B cell (primary cell): ENCODE measurements at regions not wholly inside any gene's neighbourhood (a gene's known extent, or its start where the extent isn't known, plus 50 kb on each side); places are given as distances from the start of the nearest gene placed in this dataset.

Source experiments
- ATAC-seq: fragments of 200-7000 bp; cut with Tn5 transposase; one replicate; pipeline ENCODE4 v1.10.0; 2021; ENCODE audit warnings: low read depth, mild to moderate bottlenecking, moderate number of reproducible peaks, moderate library complexity
- CTCF ChIA-PET: fragments of 350-600 bp; sonication (Branson Sonifier 250); formaldehyde crosslinking; loops from one replicate; lab custom pipeline; 2021; ENCODE audit warnings: antibody characterized with exemption, inconsistent platforms; lab: Charles Lee
- POLR2A ChIA-PET: fragments of 350-600 bp; sonication (Branson Sonifier 250); formaldehyde crosslinking; loops from one replicate; lab custom pipeline; 2021; ENCODE audit warnings: antibody characterized with exemption; lab: Charles Lee
- DNase-seq: peaks from one replicate; pipeline ENCODE4 v3.0.0; 2013
- H2AFZ ChIP-seq: 2 replicates; pipeline ENCODE4 v1.6.1; 2012; ENCODE audit warnings: mild to moderate bottlenecking, low read depth, low read length; ENCODE audit not compliant: insufficient read depth, poor library complexity, severe bottlenecking
- H3K27ac ChIP-seq, 2 donors: 1 replicate in 1 of 2; 2 replicates in 1 of 2; pipeline ENCODE4 v1.5.1; 2012 to 2013; ENCODE audit warnings: low read length in 2 of 2, mild to moderate bottlenecking in 2 of 2, moderate library complexity in 1 of 2
- H3K27me3 ChIP-seq, 4 experiments: fragments of 200-600 bp in 1 of 4; sonication (generic) in 1 of 4; replicated peaks in 1 of 4; 1 replicate in 2 of 4; 2 replicates in 2 of 4; pipeline versions ENCODE4 v1.6.1 to v1.7.0; 2013 to 2016; ENCODE audit warnings: low read length in 3 of 4, mild to moderate bottlenecking in 2 of 4, mixed read lengths in 1 of 4, moderate library complexity in 1 of 4; ENCODE audit not compliant: insufficient read depth in 4 of 4, control insufficient read depth in 3 of 4; ENCODE audit errors: control extremely low read depth in 1 of 4
- H3K36me3 ChIP-seq, 2 experiments: replicated peaks in 1 of 2; 1 replicate in 1 of 2; 2 replicates in 1 of 2; pipeline versions ENCODE4 v1.6.1 to v1.7.1; 2013; ENCODE audit warnings: low read length in 1 of 2; ENCODE audit not compliant: insufficient read depth in 2 of 2, control insufficient read depth in 1 of 2; ENCODE audit errors: control extremely low read depth in 1 of 2, extremely low read depth in 1 of 2
- H3K4me1 ChIP-seq, 2 donors: fragments of 200-600 bp in 1 of 2; sonication (generic) in 1 of 2; 1 replicate in 1 of 2; 2 replicates in 1 of 2; pipeline versions ENCODE4 v1.5.1 to v1.6.1; 2013 to 2017; ENCODE audit warnings: low read length in 2 of 2; ENCODE audit not compliant: control insufficient read depth in 2 of 2, insufficient read depth in 2 of 2
- H3K4me2 ChIP-seq: replicated peaks from 2 replicates; pipeline ENCODE3; 2012; ENCODE audit warnings: mild to moderate bottlenecking, low read depth, low read length; ENCODE audit not compliant: poor library complexity, severe bottlenecking
- H3K4me3 ChIP-seq, 5 experiments: fragments of 200-600 bp in 1 of 5; sonication (generic) in 1 of 5; 1 replicate in 3 of 5; 2 replicates in 2 of 5; pipeline versions ENCODE4 v1.5.1 to v1.7.0; 2011 to 2016; ENCODE audit warnings: low read length in 4 of 5, mild to moderate bottlenecking in 4 of 5, low read depth in 2 of 5, control low read depth in 1 of 5, moderate library complexity in 1 of 5; ENCODE audit not compliant: insufficient read depth in 1 of 5; ENCODE audit errors: control extremely low read depth in 1 of 5, extremely low read depth in 1 of 5
- H3K79me2 ChIP-seq: fragments of 200-600 bp; sonication (generic); one replicate; pipeline ENCODE4 v1.6.0; 2016; ENCODE audit warnings: low read length; ENCODE audit not compliant: control insufficient read depth, insufficient read depth
- H3K9ac ChIP-seq: fragments of 200-600 bp; sonication (generic); 2 replicates; pipeline ENCODE4 v1.6.1; 2017; ENCODE audit warnings: mild to moderate bottlenecking, low read length, moderate library complexity
- H3K9me3 ChIP-seq, 3 donors: one replicate each; pipeline versions ENCODE4 v1.6.1 to v1.7.1; 2013; ENCODE audit warnings: low read length in 2 of 3; ENCODE audit not compliant: control insufficient read depth in 2 of 3, insufficient read depth in 1 of 3; ENCODE audit errors: control extremely low read depth in 1 of 3
- H4K20me1 ChIP-seq: 2 replicates; pipeline ENCODE4 v1.6.0; 2012; ENCODE audit warnings: mild to moderate bottlenecking, low read length; ENCODE audit not compliant: insufficient read depth, control insufficient read depth, poor library complexity, severe bottlenecking
- H3K27ac Mint-ChIP-seq: one replicate; pipeline ENCODE4 v1.8.0; 2021; ENCODE audit warnings: mixed read lengths
- H3K27me3 Mint-ChIP-seq: one replicate; pipeline ENCODE4 v1.8.0; 2021; ENCODE audit warnings: mixed read lengths
- H3K4me1 Mint-ChIP-seq: one replicate; pipeline ENCODE4 v1.8.0; 2021; ENCODE audit warnings: mixed read lengths
- H3K4me3 Mint-ChIP-seq: one replicate; pipeline ENCODE4 v1.8.0; 2021; ENCODE audit warnings: mixed read lengths
- H3K9me3 Mint-ChIP-seq: one replicate; pipeline ENCODE4 v1.8.0; 2022; ENCODE audit warnings: mixed read lengths; ENCODE audit not compliant: insufficient read depth
- EZH2 ChIP-seq: IDR thresholded peaks from 2 replicates; pipeline ENCODE4 v1.6.1; 2012; ENCODE audit warnings: borderline replicate concordance, low read depth, mild to moderate bottlenecking, moderate library complexity, low read length; ENCODE audit not compliant: insufficient read depth, poor library complexity, severe bottlenecking
- WGBS: methylation state at CpG from one replicate; pipeline ENCODE4 v1.1.5; 2013; ENCODE audit warnings: missing lambda C conversion rate; ENCODE audit not compliant: insufficient coverage; 5-methylcytosine and 5-hydroxymethylcytosine counted together
- intact Hi-C: fragments of 100-400 bp; cut with micrococcal nuclease; formaldehyde crosslinking; loops from one replicate; pipeline ENCODE4 v1.10.0; 2022
- TF ChIP-seq, protein P1 (sequence below): fragments of 200-600 bp; IDR thresholded peaks from one replicate; pipeline ENCODE4 v1.8.0; 2022; ENCODE audit warnings: antibody characterized with exemption, mild to moderate bottlenecking

DNA sequence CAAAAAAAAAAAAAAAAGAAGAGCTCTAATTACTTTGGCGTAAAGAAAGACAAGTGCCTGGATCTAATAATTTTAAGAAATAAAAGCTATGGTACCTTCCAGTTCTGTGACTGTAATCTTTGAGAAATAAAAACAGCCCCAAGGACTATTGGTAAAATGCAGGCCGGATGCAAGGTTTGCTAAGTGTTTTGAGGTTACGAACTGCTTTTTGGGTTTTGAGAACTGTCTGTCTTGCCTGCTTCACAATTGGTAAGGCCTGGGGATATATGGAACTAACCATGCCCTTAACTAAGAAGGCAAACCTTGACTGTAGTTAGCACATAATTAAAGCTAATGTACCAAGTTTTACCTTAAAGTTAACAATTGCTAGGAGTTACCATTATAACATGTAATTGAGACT lies 388.4 kb upstream of the CBLB start:
- POLR2A ChIA-PET: interaction anchor here (0.6 to 0.7 kb wide), 5 partner anchors 45 to 1380 kb away, joined by 3 to 4 read pairs (median 3); no protein-coding TSS in a partner anchor
- Histone ChIP-seq H4K20me1 (no peaks in the 10 kb centered on the region), H3K27ac (peak overlapping the region; percentile 15 to 85), H3K36me3 (no peaks in the 10 kb centered on the region), H3K9ac (peak overlapping the region; percentile 76), H3K4me3 (peak overlapping the region in 4 of 5 experiments; percentile 59 to 71 (median 64)), H3K79me2 (no peaks in the 10 kb centered on the region), H3K27me3 (no peaks in the 10 kb centered on the region), H3K4me1 (peaks cover 25 to 31% of the 10 kb centered on the region in 2 donors), H3K9me3 (peaks cover 3 to 8% (median 6%) of the 10 kb centered on the region in 3 donors), H2AFZ (peak overlapping the region; percentile 73), H3K4me2 (peak overlapping the region; percentile 75)
- 67% methylated on average over 1 of the region's 3 CpGs for WGBS
- DNase-seq (peak; percentile 17), ATAC-seq (no peak)
- peak overlapping the region; percentile 90 for H3K27ac Mint-ChIP-seq
- intact Hi-C loops: loop anchor here (2.0 to 10.0 kb wide), 6 partner anchors 52 to 1732 kb away; partner anchors contain the start of genes ALCAM and CBLB
- peak overlapping the region; percentile 74 for H3K4me3 Mint-ChIP-seq
- peaks cover 2% of the 10 kb centered on the region for H3K9me3 Mint-ChIP-seq
- TF ChIP-seq, protein P1, sequence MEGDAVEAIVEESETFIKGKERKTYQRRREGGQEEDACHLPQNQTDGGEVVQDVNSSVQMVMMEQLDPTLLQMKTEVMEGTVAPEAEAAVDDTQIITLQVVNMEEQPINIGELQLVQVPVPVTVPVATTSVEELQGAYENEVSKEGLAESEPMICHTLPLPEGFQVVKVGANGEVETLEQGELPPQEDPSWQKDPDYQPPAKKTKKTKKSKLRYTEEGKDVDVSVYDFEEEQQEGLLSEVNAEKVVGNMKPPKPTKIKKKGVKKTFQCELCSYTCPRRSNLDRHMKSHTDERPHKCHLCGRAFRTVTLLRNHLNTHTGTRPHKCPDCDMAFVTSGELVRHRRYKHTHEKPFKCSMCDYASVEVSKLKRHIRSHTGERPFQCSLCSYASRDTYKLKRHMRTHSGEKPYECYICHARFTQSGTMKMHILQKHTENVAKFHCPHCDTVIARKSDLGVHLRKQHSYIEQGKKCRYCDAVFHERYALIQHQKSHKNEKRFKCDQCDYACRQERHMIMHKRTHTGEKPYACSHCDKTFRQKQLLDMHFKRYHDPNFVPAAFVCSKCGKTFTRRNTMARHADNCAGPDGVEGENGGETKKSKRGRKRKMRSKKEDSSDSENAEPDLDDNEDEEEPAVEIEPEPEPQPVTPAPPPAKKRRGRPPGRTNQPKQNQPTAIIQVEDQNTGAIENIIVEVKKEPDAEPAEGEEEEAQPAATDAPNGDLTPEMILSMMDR: no peak
- TF ChIP-seq EZH2: no peak
- no peaks in the 10 kb centered on the region for H3K27me3 Mint-ChIP-seq
- peaks cover 38% of the 10 kb centered on the region for H3K4me1 Mint-ChIP-seq
- CTCF ChIA-PET: interaction anchor here (0.6 to 1.3 kb wide), 3 partner anchors 8 to 51 kb away, joined by 3 to 6 read pairs (median 3); no protein-coding TSS in a partner anchor

DNA sequence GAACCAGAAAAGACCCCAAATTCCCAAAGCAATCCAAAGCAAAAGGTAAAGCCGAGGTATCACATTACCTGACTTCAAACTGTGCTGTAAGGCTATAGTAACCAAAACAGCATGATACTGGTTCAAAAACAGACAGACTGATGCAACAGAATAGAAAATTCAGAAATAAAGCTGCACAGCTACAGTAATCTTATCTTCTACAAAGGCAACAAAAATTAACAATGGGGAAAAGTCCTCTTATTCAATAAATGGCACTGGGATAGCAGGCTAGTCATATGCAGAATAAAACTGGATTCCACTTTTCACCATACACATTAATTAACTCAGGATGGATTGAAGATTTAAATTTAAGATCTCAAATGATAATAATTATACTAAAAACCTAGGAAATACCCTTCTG lies 392.6 kb upstream of the CBLB start:
- ATAC-seq (no peak), DNase-seq (no peak)
- H3K9me3 ChIP-seq: peaks cover 0 to 3% (median 1%) of the 10 kb centered on the region in 3 donors
- intact Hi-C loops: no loop called here
- H3K9me3 Mint-ChIP-seq: peaks cover 4% of the 10 kb centered on the region
- H3K27ac ChIP-seq: no peak overlapping the region
- no peak overlapping the region for H3K4me2 ChIP-seq
- H3K79me2 ChIP-seq: no peaks in the 10 kb centered on the region
- no peaks in the 10 kb centered on the region for H4K20me1 ChIP-seq
- no peaks in the 10 kb centered on the region for H3K27me3 ChIP-seq
- no peak overlapping the region for H3K4me3 ChIP-seq
- TF ChIP-seq, protein P1: no peak
- H3K4me1 Mint-ChIP-seq: peaks cover 14% of the 10 kb centered on the region
- POLR2A ChIA-PET: no interaction called here
- no peaks in the 10 kb centered on the region for H3K27me3 Mint-ChIP-seq
- no peak overlapping the region for H3K4me3 Mint-ChIP-seq
- no peak overlapping the region for H2AFZ ChIP-seq
- H3K4me1 ChIP-seq: peaks cover 8% of the 10 kb centered on the region in 2 donors
- no peaks in the 10 kb centered on the region for H3K36me3 ChIP-seq
- no peak overlapping the region for H3K9ac ChIP-seq
- H3K27ac Mint-ChIP-seq: no peak overlapping the region
- WGBS: 100% methylated on average over 1 of the region's 1 CpG
- CTCF ChIA-PET: no interaction called here
